ENCODE measurements at regions not wholly inside any gene's neighbourhood (a gene's known extent, or its start where the extent isn't known, plus 50 kb on each side); places are given as distances from the start of the nearest gene placed in this dataset.

DNA sequence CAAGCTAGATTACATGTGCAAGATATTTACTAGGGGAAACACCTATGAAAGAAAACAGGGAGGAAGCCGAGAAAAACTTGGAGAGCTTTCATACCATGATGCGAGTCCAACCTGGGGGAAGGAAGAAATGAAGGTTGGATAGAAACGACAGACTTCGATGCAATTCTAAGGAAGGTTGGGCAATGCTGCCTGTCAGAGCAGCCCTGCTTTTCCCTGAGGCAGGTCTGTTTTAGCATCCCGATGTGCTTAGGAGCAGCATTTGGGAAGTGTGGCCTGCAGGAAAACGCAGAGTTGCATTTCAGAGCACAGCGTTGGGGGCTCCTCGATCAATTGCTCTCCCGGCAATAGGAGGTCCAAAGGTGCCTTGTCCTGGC is 91.9 kb upstream of the DTNBP1 start:
- no peak overlapping the region for H3K27ac ChIP-seq (ENCODE audit: insufficient read length, low read depth, low read length)
- H3K18ac ChIP-seq (ENCODE audit: insufficient read length, low read depth, low read length), result no peak overlapping the region
- no peaks in the 10 kb centered on the region for H3K9me3 ChIP-seq (ENCODE audit: control insufficient read depth, low read depth, low read length)
- no peak overlapping the region for H3K4ac ChIP-seq (ENCODE audit: low read depth, low read length)
- H3K27ac Mint-ChIP-seq, result no peak overlapping the region
- H4K5ac ChIP-seq (ENCODE audit: insufficient read length, low read depth, low read length), result no peak overlapping the region
- no peak overlapping the region for H3K9ac ChIP-seq (ENCODE audit: extremely low read depth, insufficient read length, low read length)
- H2BK12ac ChIP-seq (ENCODE audit: insufficient read length, low read depth, low read length), result no peak overlapping the region
- H2BK5ac ChIP-seq (ENCODE audit: insufficient read length, low read length), result no peak overlapping the region
- H3K14ac ChIP-seq (ENCODE audit: insufficient read depth, low read length), result no peak overlapping the region
- H3K4me1 Mint-ChIP-seq, result 0 out of 4 replicates have a peak, but pooled peaks cover 0 to 5% of the 10 kb centered on the region in 2 experiments
- H4K91ac ChIP-seq (ENCODE audit: insufficient read length, low read depth, low read length), result no peak overlapping the region
- H2BK20ac ChIP-seq (ENCODE audit: low read depth, low read length, poor library complexity, severe bottlenecking), result no peak overlapping the region
- H3K27me3 Mint-ChIP-seq (ENCODE audit: low read depth), result peaks cover 3% of the 10 kb centered on the region
- no peaks in the 10 kb centered on the region; a peak in 2 of 7 replicates for H3K36me3 Mint-ChIP-seq (ENCODE audit: insufficient read depth in 1 of 3, low read depth in 3 of 3)
- H3K56ac ChIP-seq (ENCODE audit: insufficient read length, low read depth, low read length), result no peak overlapping the region
- no peak overlapping the region for H4K8ac ChIP-seq (replicated peaks; ENCODE audit: insufficient read length, low read depth, low read length)
- H2AK5ac ChIP-seq (ENCODE audit: insufficient read length, low read length), result no peak overlapping the region
- no peaks in the 10 kb centered on the region for H3K23me2 ChIP-seq (ENCODE audit: insufficient read length, low read depth, low read length, poor library complexity, severe bottlenecking)
- no peak overlapping the region for H3K4me3 Mint-ChIP-seq
- no peak for DNase-seq
- no peak overlapping the region for H2BK120ac ChIP-seq (ENCODE audit: low read depth, low read length, poor library complexity, severe bottlenecking)
- TF ChIP-seq, protein P1, sequence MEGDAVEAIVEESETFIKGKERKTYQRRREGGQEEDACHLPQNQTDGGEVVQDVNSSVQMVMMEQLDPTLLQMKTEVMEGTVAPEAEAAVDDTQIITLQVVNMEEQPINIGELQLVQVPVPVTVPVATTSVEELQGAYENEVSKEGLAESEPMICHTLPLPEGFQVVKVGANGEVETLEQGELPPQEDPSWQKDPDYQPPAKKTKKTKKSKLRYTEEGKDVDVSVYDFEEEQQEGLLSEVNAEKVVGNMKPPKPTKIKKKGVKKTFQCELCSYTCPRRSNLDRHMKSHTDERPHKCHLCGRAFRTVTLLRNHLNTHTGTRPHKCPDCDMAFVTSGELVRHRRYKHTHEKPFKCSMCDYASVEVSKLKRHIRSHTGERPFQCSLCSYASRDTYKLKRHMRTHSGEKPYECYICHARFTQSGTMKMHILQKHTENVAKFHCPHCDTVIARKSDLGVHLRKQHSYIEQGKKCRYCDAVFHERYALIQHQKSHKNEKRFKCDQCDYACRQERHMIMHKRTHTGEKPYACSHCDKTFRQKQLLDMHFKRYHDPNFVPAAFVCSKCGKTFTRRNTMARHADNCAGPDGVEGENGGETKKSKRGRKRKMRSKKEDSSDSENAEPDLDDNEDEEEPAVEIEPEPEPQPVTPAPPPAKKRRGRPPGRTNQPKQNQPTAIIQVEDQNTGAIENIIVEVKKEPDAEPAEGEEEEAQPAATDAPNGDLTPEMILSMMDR (conservative IDR thresholded peaks at IDR 0.05), result no peak
- H4K20me1 ChIP-seq (ENCODE audit: control insufficient read depth, insufficient read depth, insufficient read length), result no peaks in the 10 kb centered on the region
- no peak overlapping the region for H3T11ph ChIP-seq (ENCODE audit: low read length)
- no peak overlapping the region for H2BK15ac ChIP-seq (ENCODE audit: low read depth, low read length)
- H3K27me3 ChIP-seq (ENCODE audit: insufficient read depth, low read length), result no peaks in the 10 kb centered on the region
- no peak overlapping the region for H3K23ac ChIP-seq (ENCODE audit: insufficient read length, low read depth, low read length)
- H2AFZ ChIP-seq (ENCODE audit: low read length), result no peak overlapping the region
- H3K79me2 ChIP-seq (ENCODE audit: insufficient read depth, low read length), result no peaks in the 10 kb centered on the region
- H3K4me1 ChIP-seq (ENCODE audit: insufficient read depth, low read length), result no peaks in the 10 kb centered on the region
- H3K4me2 ChIP-seq (ENCODE audit: insufficient read depth, insufficient read length, low read length), result no peak overlapping the region
- no peaks in the 10 kb centered on the region for H3K79me1 ChIP-seq (ENCODE audit: insufficient read depth, low read depth, low read length, poor library complexity, severe bottlenecking)
- WGBS (ENCODE audit: extremely low coverage, insufficient read length, low lambda C conversion rate), result no CpG with 5 or more reads among the region's 9 CpGs
- H3K9me3 Mint-ChIP-seq, result peaks cover 0 to 6% of the 10 kb centered on the region in 2 experiments; a peak in 2 of 5 replicates
